NT2/D1 (cell line): ENCODE measurements at regions not wholly inside any gene's neighbourhood (a gene's known extent, or its start where the extent isn't known, plus 50 kb on each side); places are given as distances from the start of the nearest gene placed in this dataset.

Source experiments
- DNase-seq: peaks from one replicate; pipeline ENCODE4 v3.0.0-alpha.2; 2011; ENCODE audit warnings: low read depth, low spot score
- H3K27me3 ChIP-seq: 2 replicates; pipeline ENCODE4 v1.6.0; 2011; ENCODE audit warnings: mild to moderate bottlenecking; ENCODE audit not compliant: insufficient read length, insufficient read depth
- H3K36me3 ChIP-seq: 2 replicates; pipeline ENCODE4 v1.6.1; 2011; ENCODE audit warnings: mild to moderate bottlenecking, low read length, mixed read lengths; ENCODE audit not compliant: insufficient read depth, insufficient read length
- H3K4me1 ChIP-seq: 2 replicates; pipeline ENCODE4 v1.5.1; 2011; ENCODE audit not compliant: insufficient read depth, insufficient read length
- H3K4me3 ChIP-seq: 2 replicates; pipeline ENCODE4 v1.5.1; 2011; ENCODE audit warnings: low read depth; ENCODE audit not compliant: insufficient read length
- H3K9ac ChIP-seq: 2 replicates; pipeline ENCODE4 v1.6.0; 2011; ENCODE audit warnings: low read depth; ENCODE audit not compliant: insufficient read length
- H3K9me3 ChIP-seq: 2 replicates; pipeline ENCODE4 v1.5.1; 2011; ENCODE audit warnings: mild to moderate bottlenecking, low read length; ENCODE audit not compliant: insufficient read depth
- SUZ12 ChIP-seq: IDR thresholded peaks from 2 replicates; pipeline ENCODE4 v1.6.1; 2011; ENCODE audit not compliant: insufficient read length, insufficient read depth; ENCODE audit errors: extremely low read depth
- YY1 ChIP-seq: IDR thresholded peaks from 2 replicates; pipeline ENCODE4 v1.6.1; 2011; ENCODE audit not compliant: insufficient read length, insufficient read depth
- ZNF274 ChIP-seq: IDR thresholded peaks from 2 replicates; pipeline ENCODE4 v1.6.1; 2011; ENCODE audit warnings: mild to moderate bottlenecking, low read depth, low read length

- H3K36me3 ChIP-seq: no peaks in the 10 kb centered on the region
- H3K4me1 ChIP-seq: no peaks in the 10 kb centered on the region
- H3K4me3 ChIP-seq: no peak overlapping the region
- TF ChIP-seq YY1 (no peak), ZNF274 (no peak), SUZ12 (no peak)
- no peaks in the 10 kb centered on the region for H3K9me3 ChIP-seq
- H3K9ac ChIP-seq: no peak overlapping the region
- DNase-seq: no peak
- no peaks in the 10 kb centered on the region for H3K27me3 ChIP-seq
These were observed 192.0 kb upstream of the PDE10A start for GRCh38 chr6:165854863-165855593.

DNA sequence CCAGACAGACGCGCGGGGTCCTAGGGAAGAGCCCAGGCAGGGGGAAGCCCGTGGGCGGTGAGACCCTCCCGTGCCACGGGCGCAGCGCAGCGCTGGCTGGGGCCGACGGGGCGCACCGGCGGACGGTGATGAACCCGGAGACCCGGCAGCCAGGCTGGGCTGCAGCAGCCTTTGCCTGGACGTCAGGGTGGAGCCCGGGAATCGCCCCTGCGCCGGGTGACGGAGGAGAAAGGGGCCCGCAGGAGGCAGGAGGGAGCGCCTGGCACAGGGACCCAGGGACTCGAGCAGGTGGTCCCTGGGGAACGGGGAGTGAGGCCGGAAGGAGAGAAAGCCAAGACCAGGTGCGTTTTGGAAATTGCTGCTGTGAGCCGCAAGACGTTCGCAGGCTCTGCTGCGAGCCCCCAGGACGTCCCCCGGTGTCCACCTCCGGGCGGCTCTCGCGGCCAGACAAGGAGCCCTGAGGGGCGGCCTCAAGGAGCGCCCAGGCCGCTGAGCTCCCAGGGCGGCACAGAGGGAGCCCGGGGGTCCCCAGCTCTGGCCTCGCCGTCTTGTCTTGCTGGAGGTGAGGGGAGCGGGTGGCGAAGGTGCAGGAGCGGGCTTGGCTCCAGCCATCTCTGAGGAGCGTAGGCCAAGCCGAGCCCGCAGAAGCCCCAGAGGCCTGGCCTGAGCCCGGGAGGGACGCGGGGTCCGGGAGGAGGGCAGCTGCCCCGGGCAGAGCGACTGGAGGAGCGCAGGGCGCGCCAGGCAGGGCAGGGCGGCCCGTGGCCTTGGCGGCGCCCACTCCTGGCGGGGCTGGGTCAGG is 191.2 kb upstream of the PDE10A start:
- H3K36me3 ChIP-seq: no peaks in the 10 kb centered on the region
- H3K9me3 ChIP-seq: no peaks in the 10 kb centered on the region
- DNase-seq: no peak
- H3K4me1 ChIP-seq: no peaks in the 10 kb centered on the region
- no peaks in the 10 kb centered on the region for H3K27me3 ChIP-seq
- TF ChIP-seq ZNF274: no peak
- TF ChIP-seq SUZ12: no peak
- no peak for TF ChIP-seq YY1
- H3K9ac ChIP-seq: no peak overlapping the region
- H3K4me3 ChIP-seq: no peak overlapping the region

DNA sequence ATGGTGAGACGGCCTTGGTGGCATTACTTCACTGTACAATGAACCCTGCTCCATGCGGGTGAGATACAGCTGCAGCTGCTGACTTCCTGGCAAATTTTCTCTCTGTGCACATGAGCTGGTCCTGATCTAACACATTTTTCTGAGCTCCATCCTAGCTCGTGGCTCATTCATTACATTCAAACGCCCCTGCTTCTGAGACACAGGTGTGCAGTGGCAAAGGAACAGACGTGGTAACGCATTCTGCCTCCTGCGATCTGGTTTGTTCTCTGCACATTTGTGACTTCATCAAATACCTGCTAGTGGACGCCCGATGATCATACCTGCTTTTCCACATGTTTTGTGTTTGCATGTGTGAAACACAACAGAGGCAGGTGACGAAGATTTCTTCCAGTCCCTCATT is 189.6 kb upstream of the PDE10A start:
- no peak overlapping the region for H3K9ac ChIP-seq
- no peaks in the 10 kb centered on the region for H3K4me1 ChIP-seq
- H3K9me3 ChIP-seq: no peaks in the 10 kb centered on the region
- no peak overlapping the region for H3K4me3 ChIP-seq
- TF ChIP-seq YY1 (no peak), SUZ12 (no peak), ZNF274 (no peak)
- no peaks in the 10 kb centered on the region for H3K27me3 ChIP-seq
- DNase-seq: no peak
- H3K36me3 ChIP-seq: no peaks in the 10 kb centered on the region

DNA sequence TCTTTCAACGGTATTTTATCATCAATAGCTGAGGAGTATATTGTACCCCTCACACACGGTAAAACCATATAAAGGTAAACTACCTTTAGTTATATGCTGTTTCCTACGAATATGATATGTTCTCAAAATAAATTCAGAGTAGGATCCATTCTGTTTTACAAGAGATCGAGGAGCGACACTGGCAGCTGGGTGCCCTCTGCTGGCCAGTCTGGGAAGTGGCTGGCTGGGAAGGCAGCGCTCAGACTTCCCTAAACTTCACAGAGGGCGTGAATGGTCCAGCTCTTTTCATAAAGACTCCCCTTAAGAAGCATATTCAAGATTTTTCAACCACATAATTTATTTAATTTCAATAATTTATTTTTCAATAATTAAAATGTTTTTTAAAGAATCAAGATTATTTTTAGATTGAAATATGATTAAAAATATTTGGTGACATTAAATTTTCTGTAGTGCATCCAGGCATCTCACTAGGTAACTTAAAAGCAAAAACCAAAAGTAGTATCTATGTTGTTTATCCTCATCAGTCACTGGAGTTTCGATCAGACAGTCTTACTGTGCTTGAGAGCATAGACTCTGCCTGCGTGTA is 187.5 kb upstream of the PDE10A start:
- Histone ChIP-seq H3K9me3 (no peaks in the 10 kb centered on the region), H3K9ac (no peak overlapping the region), H3K4me1 (peaks cover 3% of the 10 kb centered on the region), H3K27me3 (no peaks in the 10 kb centered on the region), H3K36me3 (no peaks in the 10 kb centered on the region), H3K4me3 (no peak overlapping the region)
- no peak for DNase-seq
- TF ChIP-seq ZNF274: no peak
- no peak for TF ChIP-seq YY1
- TF ChIP-seq SUZ12: no peak

- Histone ChIP-seq H3K4me3 (no peak overlapping the region), H3K9ac (no peak overlapping the region), H3K36me3 (no peaks in the 10 kb centered on the region), H3K27me3 (no peaks in the 10 kb centered on the region), H3K4me1 (peaks cover 3% of the 10 kb centered on the region), H3K9me3 (no peaks in the 10 kb centered on the region)
- TF ChIP-seq ZNF274: no peak
- no peak for TF ChIP-seq SUZ12
- no peak for TF ChIP-seq YY1
- DNase-seq: no peak
These were observed 186.7 kb upstream of the PDE10A start for GRCh38 chr6:165849534-165850430.

- TF ChIP-seq ZNF274 (no peak), YY1 (no peak), SUZ12 (no peak)
- H3K9me3 ChIP-seq: no peaks in the 10 kb centered on the region
- peaks cover 7% of the 10 kb centered on the region for H3K4me1 ChIP-seq
- H3K27me3 ChIP-seq: no peaks in the 10 kb centered on the region
- no peaks in the 10 kb centered on the region for H3K36me3 ChIP-seq
- no peak overlapping the region for H3K9ac ChIP-seq
- DNase-seq: no peak
- H3K4me3 ChIP-seq: no peak overlapping the region
These were observed 185.0 kb upstream of the PDE10A start for GRCh38 chr6:165848086-165848426.
